NOMO-1 treated with dmso at 0.1 percent for 144 hours (cell line): ENCODE measurements at regions not wholly inside any gene's neighbourhood (a gene's known extent, or its start where the extent isn't known, plus 50 kb on each side); places are given as distances from the start of the nearest gene placed in this dataset.

Source experiments
- DNase-seq: peaks from one replicate; lab custom pipeline; 2025; ENCODE audit not compliant: unreplicated experiment; lab: John Stamatoyannopoulos, UW

DNA sequence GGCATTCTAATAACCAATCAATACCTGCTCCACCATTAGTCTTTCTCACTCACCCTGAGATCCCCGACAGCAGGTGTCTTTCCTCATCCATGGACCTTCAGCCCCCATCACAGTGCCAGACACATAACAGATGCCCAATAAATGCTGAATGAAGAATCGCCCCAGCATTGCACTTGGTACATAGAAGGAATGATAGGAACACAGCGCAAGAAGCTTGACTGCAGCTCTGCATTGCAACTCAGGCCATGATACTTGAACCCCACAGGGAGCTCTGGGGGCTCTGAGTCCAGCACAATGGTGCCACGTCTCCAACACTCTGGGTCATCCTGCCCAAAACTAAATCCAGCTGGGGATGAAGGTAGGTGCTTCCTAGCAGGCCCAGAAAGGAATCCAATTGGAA, 355.0 kb upstream of the SLC30A5 start:
- no peak for DNase-seq

DNA sequence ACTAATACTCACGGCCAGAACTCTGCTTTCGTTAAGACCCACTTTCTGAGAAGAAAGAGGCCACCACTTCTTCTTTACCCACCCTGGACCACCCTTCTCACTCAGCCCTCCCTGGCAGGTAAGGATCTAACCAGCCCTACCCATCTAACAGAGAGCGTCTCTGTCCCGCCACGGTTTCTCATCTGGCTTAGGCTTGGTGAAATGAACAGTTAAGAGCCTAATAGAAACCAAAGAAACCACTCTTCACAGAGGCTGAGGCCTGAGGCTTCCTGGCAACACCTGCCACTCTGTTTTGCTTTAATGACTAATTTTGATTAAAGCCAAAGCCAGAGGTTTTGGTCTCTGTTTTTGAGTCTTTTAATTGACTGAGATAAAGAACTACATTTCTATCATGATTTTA, 354.1 kb upstream of the SLC30A5 start:
- no peak for DNase-seq

DNA sequence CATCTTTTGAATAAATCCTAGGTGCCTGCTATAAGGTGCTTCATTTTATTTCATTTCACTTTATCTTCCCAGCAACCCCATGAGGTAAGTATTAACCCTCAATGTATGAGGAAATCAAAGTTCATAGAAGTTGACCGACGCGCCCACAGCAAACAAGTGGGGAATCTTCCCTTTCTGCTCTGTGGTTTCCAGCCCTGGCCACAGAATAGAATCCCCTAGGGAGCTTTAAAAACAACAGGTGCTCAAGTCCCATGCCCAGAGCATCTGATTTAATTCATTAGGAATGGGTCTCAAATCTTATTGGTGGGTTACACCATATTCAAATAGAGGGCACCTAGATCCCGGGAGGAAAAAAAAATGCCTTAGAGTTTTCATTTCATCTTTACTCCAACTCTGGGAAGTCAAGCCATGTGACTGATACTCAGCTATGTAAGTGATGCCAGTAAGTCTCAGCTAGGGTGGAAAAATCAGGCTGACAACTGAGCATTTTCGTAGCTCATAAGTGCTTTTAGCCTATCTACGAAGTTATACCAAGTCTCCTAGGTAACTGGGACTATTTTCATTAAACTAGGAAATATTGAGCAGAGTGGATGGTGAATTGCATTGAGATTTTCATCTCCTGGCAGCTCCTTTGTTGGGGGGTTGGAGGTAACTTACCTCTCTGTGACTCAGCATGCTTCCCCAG, 353.4 kb upstream of the SLC30A5 start:
- no peak for DNase-seq

DNA sequence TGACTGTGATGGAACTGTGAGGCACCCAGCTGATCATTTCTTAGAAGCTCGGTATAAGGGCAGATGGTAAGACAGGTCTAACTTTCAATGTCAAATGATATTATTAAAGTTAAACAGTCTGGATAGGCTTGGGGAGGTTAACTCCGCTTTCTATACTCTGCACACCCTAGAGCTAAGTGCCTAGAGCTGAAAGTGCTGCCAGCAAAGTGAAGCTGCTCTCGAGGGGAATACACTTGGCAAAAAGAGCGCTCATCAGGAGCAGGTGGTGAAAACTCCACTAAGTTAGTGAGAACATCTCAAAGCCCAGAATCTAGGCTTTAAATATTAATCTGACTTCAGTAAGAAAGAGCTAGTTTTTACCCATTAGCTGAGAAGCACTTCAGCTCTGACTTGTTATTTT, 349.6 kb upstream of the SLC30A5 start:
- DNase-seq = no peak

DNA sequence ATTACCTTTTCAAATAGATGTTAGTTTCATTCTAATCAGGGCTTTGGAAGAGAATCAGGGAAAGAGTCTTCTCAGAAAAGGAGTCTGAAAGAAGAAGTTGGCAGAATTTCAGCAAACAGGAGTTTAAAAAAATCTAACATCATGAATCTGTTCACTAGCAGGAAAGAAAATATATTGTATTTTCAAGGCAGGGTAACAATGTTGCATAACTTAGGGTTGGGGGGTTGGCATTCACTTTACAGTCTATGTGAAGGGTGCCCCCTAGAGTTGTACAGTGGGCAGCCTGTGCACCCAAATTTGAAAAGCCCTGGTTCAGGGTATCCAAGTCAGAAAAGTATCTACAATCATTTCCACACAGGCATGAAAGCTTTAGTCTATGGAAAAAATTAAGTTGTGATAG, 348.4 kb upstream of the SLC30A5 start:
- no peak for DNase-seq

DNA sequence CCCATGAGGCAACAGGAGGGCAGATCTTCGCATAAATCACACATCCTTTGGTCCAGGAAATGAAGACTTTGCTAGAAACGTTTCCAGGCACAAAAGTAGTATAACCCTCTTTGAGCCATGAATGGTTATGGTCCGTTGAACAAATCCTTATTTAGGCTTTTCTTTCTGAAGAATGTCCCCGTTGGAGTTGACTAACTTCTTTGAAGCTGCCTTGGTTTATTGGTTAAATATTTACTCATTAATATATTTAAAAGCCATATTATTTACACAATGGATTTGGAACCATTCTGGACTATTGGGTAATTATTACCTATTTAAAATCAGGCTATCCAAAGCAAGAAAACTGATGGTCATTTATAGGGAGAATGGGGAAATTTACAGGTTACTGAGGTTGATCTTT, 347.6 kb upstream of the SLC30A5 start:
- no peak for DNase-seq

DNA sequence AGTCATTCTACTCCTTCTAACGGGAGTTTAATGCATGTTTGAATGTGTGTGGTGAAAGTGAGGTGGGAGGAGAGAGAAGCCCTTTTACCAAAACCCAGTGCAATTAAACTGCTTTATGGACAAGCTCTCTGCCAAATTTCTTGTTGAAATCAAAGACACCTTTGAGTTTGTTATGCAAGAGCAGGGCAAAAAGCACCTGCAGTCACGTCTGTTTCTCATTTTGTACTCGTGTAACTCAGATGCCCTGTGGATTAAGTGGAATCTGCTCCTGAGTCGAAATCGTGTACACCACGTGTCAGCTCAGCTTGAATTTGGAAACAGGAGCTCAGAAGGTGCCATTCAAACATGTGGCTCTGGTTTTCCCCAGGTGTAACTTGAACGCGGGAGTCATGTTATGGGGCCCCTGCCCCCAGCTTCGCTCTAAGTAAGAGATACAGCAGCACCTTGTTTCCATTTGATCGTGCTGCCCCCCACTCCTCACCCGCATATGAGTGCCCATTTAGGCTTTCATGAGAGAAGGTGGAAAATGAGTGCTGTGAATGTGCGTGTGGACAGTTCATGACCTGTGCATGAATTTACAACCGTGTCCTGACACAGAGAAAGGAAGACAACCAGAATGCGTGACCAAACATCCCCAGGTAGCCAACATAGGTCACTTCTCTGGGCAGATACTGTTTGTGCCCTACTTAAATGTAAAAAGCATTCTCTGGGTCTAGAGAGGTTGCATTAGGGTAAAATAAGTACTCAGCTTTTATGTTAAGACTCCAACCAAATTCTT, 347.0 kb upstream of the SLC30A5 start:
- DNase-seq = no peak

DNA sequence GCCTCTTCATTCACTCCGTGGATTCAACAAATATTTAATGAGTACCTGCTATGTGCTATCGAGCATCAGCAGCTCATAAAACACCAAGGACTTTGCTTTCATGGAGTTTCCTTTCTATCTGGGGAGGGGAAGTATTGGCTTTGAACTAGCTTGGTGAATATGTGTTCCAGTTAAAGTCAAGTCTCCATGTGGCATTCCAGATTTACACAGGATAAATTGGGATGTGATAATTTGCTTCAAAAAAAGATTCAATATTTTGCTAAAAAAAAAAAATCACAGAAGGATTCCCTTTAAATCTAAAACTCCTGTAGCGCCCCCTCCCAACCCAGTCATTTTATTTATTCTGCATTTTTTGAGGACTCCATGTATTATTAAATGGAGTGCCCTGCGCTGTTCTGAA, 346.3 kb upstream of the SLC30A5 start:
- DNase-seq = no peak

DNA sequence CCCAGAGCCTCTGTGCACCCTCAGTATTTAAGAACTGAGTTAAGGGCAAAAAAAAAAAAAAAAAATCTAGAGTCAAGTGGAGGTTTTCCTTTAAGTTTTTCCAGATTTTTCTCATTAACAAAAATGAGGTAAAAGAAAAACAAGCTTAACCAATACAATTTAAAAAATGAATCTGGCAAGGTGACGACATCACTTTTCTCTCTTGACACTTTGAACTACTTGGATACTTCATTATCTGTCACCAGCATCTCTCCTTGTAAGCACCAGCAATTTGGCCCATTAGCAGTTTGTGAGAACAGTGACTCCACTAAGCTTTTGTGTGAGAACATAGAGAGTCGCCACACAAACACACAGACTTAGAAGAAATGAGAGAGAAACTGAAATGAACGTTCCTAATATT, 345.7 kb upstream of the SLC30A5 start:
- no peak for DNase-seq

DNA sequence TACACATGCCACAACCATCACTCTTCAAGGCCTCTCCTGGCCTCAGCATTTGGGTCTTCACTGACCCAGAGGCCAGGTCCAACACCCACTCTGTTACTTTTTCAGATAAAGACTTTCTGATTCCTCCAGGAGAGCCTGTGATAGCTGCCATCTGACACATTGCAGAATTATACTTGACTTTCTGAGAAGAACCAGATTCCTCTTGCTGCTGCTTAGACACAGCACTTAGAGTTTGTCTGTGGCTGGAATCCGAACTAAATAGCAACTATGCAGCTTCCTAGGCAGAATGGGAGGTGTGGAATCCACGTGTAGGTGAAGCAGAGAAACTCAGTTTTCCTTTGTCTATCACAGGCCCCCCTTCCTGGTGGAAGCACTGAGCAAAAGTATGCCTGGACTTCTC, 344.7 kb upstream of the SLC30A5 start:
- no peak for DNase-seq

DNA sequence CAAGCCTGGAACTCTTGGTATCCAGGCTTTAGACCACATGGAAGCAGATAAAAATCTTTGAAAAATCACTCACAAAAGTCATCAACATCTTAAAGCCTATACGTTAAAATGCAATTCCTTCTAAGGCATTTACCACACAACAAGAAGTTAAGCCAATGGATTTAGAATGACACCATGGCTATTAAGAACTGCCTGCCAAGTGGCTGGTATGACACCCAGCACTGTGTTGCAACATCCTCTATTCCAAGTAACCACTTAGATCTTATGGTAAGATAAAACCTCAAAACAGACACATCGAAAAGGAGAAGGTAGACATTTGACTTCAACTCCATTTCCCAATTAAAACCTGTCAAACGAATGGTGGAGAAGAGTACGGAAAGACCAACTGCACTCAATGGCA, 344.2 kb upstream of the SLC30A5 start:
- DNase-seq = peak; percentile 25

DNA sequence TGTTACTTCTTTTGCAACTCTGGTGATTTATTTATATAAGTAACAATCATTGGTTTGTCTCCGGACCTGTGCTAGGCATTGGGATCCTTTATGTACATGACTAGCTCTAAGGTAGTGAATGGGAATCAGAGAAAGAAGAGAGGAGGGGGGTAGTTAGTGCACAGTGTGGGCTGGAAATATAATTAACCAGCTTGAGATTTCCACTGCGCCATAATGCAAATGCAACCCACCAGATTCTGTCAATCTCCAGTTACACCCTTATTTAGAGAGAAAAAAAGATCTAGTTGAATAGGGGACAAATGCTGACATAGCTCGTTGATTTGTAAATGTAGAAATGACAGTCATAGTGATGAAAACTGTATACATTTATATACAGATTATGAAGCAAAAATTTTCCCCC, 342.2 kb upstream of the SLC30A5 start:
- no peak for DNase-seq

DNA sequence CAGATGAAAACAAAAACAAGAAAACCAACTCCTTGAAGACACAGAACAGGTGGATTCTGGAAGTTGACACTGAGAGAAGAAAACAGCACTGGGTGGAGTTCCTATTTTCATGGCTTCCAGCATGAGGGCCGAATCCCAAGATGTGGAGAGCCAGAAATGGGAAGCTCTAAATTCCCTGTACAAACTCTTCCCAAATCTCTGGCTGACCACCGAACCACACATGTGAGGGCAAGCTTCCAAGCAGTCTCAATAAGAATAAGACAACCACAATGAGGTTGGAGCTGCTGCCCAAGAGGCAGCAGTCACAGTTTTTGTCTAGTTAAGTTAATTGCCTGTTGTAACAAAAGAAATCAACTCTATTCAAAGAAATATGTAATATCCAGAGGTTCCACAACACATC, 339.3 kb upstream of the SLC30A5 start:
- no peak for DNase-seq

DNA sequence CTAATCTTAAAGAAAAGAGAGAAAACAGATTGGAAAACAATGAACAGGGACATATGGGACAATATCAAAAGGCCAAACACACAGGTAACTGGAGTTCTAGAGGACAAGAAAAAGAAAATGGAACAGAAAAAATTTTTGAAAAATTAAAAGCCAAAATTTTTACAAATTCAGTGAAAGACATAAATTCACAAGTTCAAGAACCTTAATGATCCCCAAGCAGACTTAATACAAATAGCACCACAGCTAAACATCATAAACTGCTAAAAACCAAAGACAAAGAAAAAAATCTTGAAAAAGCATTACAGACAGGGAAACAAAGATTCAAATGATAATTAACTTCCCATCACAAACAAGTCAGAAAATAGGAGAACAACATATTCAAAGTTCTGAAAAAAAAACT, 338.5 kb upstream of the SLC30A5 start:
- no peak for DNase-seq

DNA sequence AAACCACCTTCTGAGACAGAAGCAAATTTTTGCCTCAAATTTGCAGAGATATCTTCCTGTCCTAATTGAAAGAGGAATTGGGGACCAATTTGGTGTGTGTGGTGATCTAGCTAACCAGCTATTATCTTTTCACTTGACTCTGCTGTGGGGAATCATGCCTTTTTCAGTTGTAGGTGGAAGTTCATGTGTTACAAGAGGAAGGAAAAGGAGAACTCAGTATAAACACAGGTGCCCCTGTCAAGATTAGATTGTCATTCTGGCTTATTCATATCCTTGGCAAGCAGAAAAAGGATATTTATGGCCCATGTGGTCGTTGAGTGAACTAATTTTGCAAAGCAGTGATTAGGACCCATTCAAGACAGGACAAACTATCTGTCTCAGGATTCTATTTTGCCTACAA, 336.8 kb upstream of the SLC30A5 start:
- no peak for DNase-seq

DNA sequence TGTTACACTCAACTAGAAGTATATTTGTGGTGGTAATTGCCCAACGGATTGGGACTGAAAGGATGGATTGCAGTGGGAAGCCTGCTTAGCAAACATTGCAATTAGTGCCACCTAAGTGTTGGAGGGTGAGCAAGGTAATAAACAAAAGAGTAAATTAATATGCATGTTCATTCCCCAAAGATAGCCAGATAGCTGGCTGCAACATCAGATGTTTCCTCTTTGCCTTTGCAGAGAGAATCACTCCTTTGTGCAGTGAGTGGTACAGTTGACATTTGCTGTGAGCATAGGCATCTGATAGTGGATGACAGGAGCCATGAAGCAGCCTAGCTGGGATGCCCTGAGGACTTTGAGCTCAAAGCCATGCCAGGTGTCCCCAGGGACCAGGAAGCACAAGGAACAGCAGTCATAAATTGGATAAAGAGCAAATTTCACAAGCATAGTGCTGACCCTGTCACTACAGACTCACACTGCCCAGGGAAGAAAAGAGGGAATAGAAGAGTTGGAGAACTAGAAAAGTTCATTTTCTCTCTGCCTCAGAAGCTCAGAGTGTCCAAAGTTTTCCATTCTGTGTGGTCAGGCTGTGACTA, 336.1 kb upstream of the SLC30A5 start:
- no peak for DNase-seq

DNA sequence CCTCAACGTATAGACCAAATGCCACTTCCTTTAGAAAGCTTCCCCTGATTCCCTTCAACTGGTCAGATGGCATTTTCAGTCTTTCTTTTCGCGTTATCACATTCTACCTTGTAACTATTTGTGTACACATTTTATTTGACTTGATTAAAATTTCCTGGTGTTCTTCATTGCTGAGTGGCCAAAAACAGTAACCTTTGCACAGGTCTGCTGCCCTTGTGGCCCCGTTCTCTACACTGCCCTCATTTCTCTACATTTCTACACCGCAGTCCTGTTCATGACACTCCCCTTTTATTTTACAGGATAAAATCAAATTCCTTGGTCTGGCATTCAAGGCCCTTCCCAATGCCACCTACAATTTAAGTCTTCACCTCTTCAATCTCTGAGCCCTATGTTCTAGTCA, 334.2 kb upstream of the SLC30A5 start:
- DNase-seq = no peak

DNA sequence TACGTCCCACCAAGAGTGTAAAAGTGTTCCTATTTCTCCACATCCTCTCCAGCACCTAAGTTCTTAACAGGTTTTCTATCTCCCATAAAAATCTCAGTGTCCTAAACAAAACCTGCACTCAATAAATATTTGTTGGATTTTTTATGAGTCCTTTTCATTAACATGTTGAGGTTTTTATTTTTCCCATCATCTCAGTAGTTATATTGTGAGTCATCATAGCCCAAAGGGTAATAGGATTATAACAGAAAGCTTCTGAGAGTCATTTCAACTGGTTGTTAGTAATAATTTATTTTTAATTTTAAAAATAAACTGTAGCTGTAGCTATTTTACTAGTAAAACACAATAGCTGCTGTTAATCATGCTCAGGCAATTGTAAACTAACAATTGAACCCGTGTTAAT, 331.6 kb upstream of the SLC30A5 start:
- no peak for DNase-seq

DNA sequence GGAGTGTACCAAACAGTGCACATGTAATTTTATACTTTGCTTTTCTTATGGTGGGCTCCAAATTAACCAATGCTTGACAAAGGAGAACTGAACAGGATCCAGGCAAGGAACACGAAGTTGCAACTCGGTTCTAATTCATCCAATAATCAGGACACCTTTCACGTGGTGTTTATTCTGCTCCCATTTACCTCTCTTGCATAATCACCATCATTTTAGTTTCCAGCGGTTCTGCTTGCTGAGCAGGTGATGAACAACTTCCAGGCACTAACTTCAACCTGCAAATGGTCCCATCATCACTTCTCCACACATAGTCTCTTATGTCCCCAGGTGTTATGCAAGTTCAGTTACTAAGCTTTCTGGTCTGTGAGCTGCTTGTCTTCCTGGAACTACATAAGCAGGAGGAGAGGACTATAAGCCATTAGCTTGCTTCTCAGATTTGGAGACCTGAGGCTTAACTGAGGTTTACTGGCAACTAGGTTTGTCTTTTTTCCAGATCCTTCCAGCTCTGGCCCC, 326.8 kb upstream of the SLC30A5 start:
- DNase-seq = no peak

DNA sequence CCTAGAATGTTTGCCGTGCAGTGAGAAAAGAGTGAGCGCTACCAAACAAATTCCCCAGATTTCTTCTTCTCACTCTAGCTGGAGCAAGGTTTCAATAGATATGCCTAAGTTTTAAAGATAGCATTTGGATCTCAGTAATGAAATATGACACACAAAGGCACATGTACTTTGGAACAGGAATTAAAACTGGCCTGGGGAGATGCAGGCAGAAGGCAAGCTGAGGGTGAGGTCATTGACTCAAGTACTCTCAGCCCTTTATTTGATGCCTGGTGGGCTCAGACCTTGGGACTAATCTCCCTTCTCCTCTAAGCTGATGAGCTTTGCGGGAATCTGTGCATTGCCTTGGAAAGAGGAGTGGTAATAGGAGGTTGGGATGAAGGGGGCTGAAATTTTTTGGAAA, 323.3 kb upstream of the SLC30A5 start:
- no peak for DNase-seq

DNA sequence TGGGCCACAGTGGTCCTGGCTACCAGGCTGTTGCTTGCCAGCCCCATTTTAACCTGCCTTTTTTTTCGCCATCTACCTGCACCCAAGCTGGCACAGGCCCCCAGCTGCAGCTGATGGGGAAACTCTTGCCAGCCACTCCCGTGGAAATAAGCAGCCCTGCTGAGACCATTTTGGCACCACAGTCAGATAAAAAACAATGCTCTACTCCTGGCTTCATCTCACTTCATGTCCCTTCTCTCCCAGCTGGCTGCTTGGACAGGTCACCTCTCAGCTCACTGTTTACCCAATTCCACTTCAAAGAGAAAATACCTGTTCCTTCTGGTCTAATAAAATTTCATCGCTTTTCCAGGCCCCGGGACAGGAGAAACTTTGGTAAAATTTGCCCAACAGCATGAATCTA, 322.6 kb upstream of the SLC30A5 start:
- DNase-seq = no peak

DNA sequence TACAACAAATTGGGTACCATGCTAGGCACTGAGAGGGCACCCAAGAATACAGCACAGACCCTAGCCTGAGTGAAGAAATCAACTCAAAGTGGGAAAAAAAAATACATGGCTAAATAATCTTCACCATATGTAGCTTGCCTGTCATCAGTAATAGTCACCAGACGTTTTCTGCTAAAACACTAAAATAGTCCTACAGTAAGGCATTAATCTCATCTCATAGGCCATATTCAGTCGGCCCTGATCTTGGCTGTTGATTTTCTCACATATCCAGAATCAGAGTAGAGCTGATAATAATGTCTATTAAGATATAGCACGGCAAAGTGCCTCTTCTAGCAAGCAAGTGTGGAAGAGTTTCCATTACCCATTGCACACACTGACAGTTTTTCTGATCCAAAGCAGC, 322.1 kb upstream of the SLC30A5 start:
- no peak for DNase-seq
